ENCODE measurements at regions not wholly inside any gene's neighbourhood (a gene's known extent, or its start where the extent isn't known, plus 50 kb on each side); places are given as distances from the start of the nearest gene placed in this dataset.

DNA sequence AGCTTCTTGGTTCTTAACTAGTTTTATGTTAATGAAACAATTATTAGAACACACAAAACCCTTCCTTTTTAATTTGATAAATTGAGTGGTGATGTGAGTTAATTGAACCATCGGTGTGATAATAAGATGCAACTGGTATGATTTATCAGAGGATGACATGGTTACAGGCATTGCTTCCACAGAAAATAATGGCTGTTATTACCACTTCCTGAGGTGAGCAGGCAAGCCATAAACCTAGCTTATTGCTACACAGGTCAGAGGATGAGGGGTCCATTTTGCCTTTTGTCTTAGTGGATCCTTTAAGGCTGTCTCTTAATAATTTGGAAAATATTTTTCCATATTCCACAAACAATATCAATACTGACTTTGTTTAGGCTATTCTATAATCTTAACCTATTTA, 226.6 kb upstream of the EDNRB start:
- Histone ChIP-seq H3K36me3 (ENCODE audit: low read length) (no peaks in the 10 kb centered on the region), H3K27me3 (ENCODE audit: low read length) (no peaks in the 10 kb centered on the region), H3K9me3 (ENCODE audit: insufficient read depth, low read length) (no peaks in the 10 kb centered on the region), H3K9ac (ENCODE audit: low read length) (no peak overlapping the region), H3K27ac (ENCODE audit: low read depth, low read length) (no peak overlapping the region), H3K4me2 (ENCODE audit: low read depth, low read length, poor library complexity, severe bottlenecking) (no peak overlapping the region), H3K79me2 (ENCODE audit: insufficient read depth, low read length) (no peaks in the 10 kb centered on the region), H4K20me1 (ENCODE audit: low read depth, low read length) (no peaks in the 10 kb centered on the region), H3K4me3 (ENCODE audit: insufficient read depth, low read length, poor library complexity, severe bottlenecking) (no peak overlapping the region), H2AFZ (ENCODE audit: low read depth, low read length, severe bottlenecking) (no peak overlapping the region), H3K9me2 (replicated peaks; ENCODE audit: insufficient read depth, low read length) (no peaks in the 10 kb centered on the region), H3F3A (ENCODE audit: insufficient read depth) (no peaks in the 10 kb centered on the region)
- TF ChIP-seq CTCF (IDR thresholded peaks at IDR 0.05; ENCODE audit: insufficient read depth, low read length, poor library complexity, severe bottlenecking), result no peak
- TF ChIP-seq EZH2phosphoT487 (conservative IDR thresholded peaks at IDR 0.05; ENCODE audit: low read length), result no peak

GRCh38 chr13:78139765-78140164, 221.1 kb upstream of the EDNRB start:
- H2AFZ ChIP-seq (ENCODE audit: low read depth, low read length, severe bottlenecking), result no peak overlapping the region
- H3K9ac ChIP-seq (ENCODE audit: low read length), result no peak overlapping the region
- no peak overlapping the region for H3K4me3 ChIP-seq (ENCODE audit: insufficient read depth, low read length, poor library complexity, severe bottlenecking)
- no peak for TF ChIP-seq EZH2phosphoT487 (conservative IDR thresholded peaks at IDR 0.05; ENCODE audit: low read length)
- no peak for TF ChIP-seq CTCF (IDR thresholded peaks at IDR 0.05; ENCODE audit: insufficient read depth, low read length, poor library complexity, severe bottlenecking)
- H3K27ac ChIP-seq (ENCODE audit: low read depth, low read length), result no peak overlapping the region
- no peaks in the 10 kb centered on the region for H3K9me2 ChIP-seq (replicated peaks; ENCODE audit: insufficient read depth, low read length)
- H3K79me2 ChIP-seq (ENCODE audit: insufficient read depth, low read length), result no peaks in the 10 kb centered on the region
- no peaks in the 10 kb centered on the region for H3K36me3 ChIP-seq (ENCODE audit: low read length)
- no peaks in the 10 kb centered on the region for H4K20me1 ChIP-seq (ENCODE audit: low read depth, low read length)
- no peaks in the 10 kb centered on the region for H3K27me3 ChIP-seq (ENCODE audit: low read length)
- H3K9me3 ChIP-seq (ENCODE audit: insufficient read depth, low read length), result no peaks in the 10 kb centered on the region
- H3K4me2 ChIP-seq (ENCODE audit: low read depth, low read length, poor library complexity, severe bottlenecking), result no peak overlapping the region
- H3F3A ChIP-seq (ENCODE audit: insufficient read depth), result no peaks in the 10 kb centered on the region

DNA sequence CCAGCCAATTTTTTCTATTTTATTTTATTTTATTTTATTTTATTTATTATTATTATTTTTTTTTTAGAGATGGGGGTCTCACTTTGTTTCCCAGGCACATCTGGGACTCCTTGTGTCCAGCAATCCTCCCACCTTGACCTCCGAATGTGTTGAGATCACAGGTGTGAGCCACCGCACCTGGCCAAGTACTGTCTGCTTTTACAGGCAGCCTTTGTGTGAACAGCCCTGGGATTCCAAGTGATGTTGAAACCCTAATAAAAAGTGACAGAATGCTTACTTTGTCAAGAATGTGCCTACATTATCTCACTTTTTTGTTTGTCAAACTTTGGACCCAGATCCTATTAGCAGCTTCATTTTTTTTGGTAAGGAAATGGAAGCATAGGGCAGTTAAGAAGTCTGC, 220.1 kb upstream of the EDNRB start:
- TF ChIP-seq CTCF (IDR thresholded peaks at IDR 0.05; ENCODE audit: insufficient read depth, low read length, poor library complexity, severe bottlenecking) (no peak), EZH2phosphoT487 (conservative IDR thresholded peaks at IDR 0.05; ENCODE audit: low read length) (no peak)
- no peaks in the 10 kb centered on the region for H3K79me2 ChIP-seq (ENCODE audit: insufficient read depth, low read length)
- no peak overlapping the region for H3K4me2 ChIP-seq (ENCODE audit: low read depth, low read length, poor library complexity, severe bottlenecking)
- no peaks in the 10 kb centered on the region for H3K36me3 ChIP-seq (ENCODE audit: low read length)
- no peaks in the 10 kb centered on the region for H3K9me3 ChIP-seq (ENCODE audit: insufficient read depth, low read length)
- no peak overlapping the region for H3K9ac ChIP-seq (ENCODE audit: low read length)
- H3K4me3 ChIP-seq (ENCODE audit: insufficient read depth, low read length, poor library complexity, severe bottlenecking), result no peak overlapping the region
- no peak overlapping the region for H2AFZ ChIP-seq (ENCODE audit: low read depth, low read length, severe bottlenecking)
- H4K20me1 ChIP-seq (ENCODE audit: low read depth, low read length), result no peaks in the 10 kb centered on the region
- no peaks in the 10 kb centered on the region for H3K27me3 ChIP-seq (ENCODE audit: low read length)
- H3F3A ChIP-seq (ENCODE audit: insufficient read depth), result no peaks in the 10 kb centered on the region
- no peak overlapping the region for H3K27ac ChIP-seq (ENCODE audit: low read depth, low read length)
- no peaks in the 10 kb centered on the region for H3K9me2 ChIP-seq (replicated peaks; ENCODE audit: insufficient read depth, low read length)
